PC-9 (cell line): ENCODE measurements at regions not wholly inside any gene's neighbourhood (a gene's known extent, or its start where the extent isn't known, plus 50 kb on each side); places are given as distances from the start of the nearest gene placed in this dataset.

Experiments
- EZH2 ChIP-seq: fragments of 200-600 bp; sonication (generic); IDR thresholded peaks from 2 replicates; pipeline ENCODE4 v1.8.0; 2017; ENCODE audit warnings: antibody characterized with exemption, low read depth
- TF ChIP-seq, protein P1 (sequence below): fragments of 200-600 bp; sonication (generic); conservative IDR thresholded peaks from 2 replicates; pipeline ENCODE4 v1.6.1; 2017; ENCODE audit warnings: mixed run types, antibody characterized with exemption, mild to moderate bottlenecking, moderate library complexity

DNA sequence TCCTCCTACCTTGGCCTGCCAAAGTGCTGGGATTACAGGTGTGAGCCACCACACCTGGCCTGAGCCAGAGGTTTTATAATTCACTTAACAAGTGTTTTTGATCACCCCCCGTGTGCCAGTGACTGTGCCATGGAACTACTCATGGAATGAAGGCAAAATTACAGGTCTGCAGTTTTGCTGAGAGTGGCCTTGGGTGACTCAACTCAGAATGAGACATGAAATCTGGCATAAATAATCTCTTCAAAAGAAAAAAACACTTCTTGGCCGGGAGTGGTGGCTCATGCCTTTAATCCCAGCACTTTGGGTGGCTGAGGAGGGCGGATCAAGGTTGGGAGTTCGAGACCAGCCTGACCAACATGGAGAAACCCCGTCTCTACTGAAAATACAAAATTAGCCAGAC, 166.9 kb upstream of the SALL4 start:
- TF ChIP-seq, protein P1, sequence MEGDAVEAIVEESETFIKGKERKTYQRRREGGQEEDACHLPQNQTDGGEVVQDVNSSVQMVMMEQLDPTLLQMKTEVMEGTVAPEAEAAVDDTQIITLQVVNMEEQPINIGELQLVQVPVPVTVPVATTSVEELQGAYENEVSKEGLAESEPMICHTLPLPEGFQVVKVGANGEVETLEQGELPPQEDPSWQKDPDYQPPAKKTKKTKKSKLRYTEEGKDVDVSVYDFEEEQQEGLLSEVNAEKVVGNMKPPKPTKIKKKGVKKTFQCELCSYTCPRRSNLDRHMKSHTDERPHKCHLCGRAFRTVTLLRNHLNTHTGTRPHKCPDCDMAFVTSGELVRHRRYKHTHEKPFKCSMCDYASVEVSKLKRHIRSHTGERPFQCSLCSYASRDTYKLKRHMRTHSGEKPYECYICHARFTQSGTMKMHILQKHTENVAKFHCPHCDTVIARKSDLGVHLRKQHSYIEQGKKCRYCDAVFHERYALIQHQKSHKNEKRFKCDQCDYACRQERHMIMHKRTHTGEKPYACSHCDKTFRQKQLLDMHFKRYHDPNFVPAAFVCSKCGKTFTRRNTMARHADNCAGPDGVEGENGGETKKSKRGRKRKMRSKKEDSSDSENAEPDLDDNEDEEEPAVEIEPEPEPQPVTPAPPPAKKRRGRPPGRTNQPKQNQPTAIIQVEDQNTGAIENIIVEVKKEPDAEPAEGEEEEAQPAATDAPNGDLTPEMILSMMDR, result no peak
- no peak for TF ChIP-seq EZH2
